Bronchial epithelial cell (primary cell): ENCODE measurements at regions not wholly inside any gene's neighbourhood (a gene's known extent, or its start where the extent isn't known, plus 50 kb on each side); places are given as distances from the start of the nearest gene placed in this dataset.
A peak's percentile ranks its signal among the peaks of the same experiment; 100 is the strongest.

ENCODE experiments used
- DNase-seq: peaks from one replicate; pipeline ENCODE4 v3.0.0-alpha.2; 2010; ENCODE audit warnings: low read depth
- FAIRE-seq: peaks from 2 replicates; lab custom pipeline; 2011; peaks lifted over from hg19 to GRCh38; lab: Jason Lieb, UNC
- H3K27me3 ChIP-seq: 2 replicates; pipeline ENCODE4 v1.5.1; 2011; ENCODE audit warnings: low read length; ENCODE audit not compliant: control insufficient read depth, insufficient read depth
- H3K36me3 ChIP-seq: 2 replicates; pipeline ENCODE4 v1.5.1; 2011; ENCODE audit warnings: low read length; ENCODE audit not compliant: control insufficient read depth, insufficient read depth
- H3K4me3 ChIP-seq: 2 replicates; pipeline ENCODE4 v1.5.1; 2011; ENCODE audit warnings: mild to moderate bottlenecking, low read depth, low read length, control low read depth
- TF ChIP-seq, protein P1 (sequence below): IDR thresholded peaks from 2 replicates; pipeline ENCODE4 v1.5.1; 2011; ENCODE audit warnings: mild to moderate bottlenecking, moderate library complexity, low read length, control low read depth, inconsistent platforms; ENCODE audit not compliant: insufficient read depth, severe bottlenecking

DNA sequence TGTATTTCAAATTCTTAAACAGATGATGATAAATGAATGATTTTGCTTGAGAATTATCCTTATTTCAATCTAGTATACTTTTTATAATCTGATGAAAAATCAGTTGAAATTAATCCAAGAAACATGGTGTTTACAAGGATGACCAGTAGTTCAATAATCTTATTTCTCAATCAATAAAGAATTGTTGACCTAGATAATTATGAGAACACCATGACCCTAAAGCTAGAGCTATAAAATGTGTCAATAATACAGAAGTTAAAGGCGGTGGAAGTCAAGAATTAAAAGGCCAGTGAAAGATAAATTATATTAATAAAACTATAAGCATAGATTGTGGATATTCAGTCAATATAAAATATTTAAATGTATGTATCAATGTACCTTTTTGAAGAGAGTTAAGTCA lies 667.4 kb upstream of the GCFC2 start:
- no peaks in the 10 kb centered on the region for H3K36me3 ChIP-seq
- H3K27me3 ChIP-seq: no peaks in the 10 kb centered on the region
- TF ChIP-seq, protein P1, sequence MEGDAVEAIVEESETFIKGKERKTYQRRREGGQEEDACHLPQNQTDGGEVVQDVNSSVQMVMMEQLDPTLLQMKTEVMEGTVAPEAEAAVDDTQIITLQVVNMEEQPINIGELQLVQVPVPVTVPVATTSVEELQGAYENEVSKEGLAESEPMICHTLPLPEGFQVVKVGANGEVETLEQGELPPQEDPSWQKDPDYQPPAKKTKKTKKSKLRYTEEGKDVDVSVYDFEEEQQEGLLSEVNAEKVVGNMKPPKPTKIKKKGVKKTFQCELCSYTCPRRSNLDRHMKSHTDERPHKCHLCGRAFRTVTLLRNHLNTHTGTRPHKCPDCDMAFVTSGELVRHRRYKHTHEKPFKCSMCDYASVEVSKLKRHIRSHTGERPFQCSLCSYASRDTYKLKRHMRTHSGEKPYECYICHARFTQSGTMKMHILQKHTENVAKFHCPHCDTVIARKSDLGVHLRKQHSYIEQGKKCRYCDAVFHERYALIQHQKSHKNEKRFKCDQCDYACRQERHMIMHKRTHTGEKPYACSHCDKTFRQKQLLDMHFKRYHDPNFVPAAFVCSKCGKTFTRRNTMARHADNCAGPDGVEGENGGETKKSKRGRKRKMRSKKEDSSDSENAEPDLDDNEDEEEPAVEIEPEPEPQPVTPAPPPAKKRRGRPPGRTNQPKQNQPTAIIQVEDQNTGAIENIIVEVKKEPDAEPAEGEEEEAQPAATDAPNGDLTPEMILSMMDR: no peak
- no peak overlapping the region for H3K4me3 ChIP-seq
- DNase-seq: no peak
- FAIRE-seq: no peak

DNA sequence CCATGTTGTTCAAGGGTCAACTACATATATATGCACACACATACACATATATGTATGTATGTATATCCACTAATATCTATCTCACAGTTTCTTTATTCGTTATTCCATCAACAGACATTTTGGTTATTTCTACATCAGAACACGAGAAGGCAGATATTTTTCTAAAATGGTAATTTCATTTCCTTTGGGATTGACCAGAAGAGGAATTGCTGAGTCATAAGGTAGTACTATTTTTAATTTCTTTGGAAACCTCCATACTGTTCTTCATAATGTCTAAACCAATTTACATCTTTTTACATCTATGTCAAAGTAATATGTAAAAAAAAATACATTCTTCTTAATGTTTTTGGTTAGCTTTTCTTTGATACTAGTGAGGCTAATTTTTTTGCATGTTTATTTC lies 630.7 kb upstream of the GCFC2 start:
- H3K36me3 ChIP-seq: no peaks in the 10 kb centered on the region
- FAIRE-seq (no peak), DNase-seq (no peak)
- TF ChIP-seq, protein P1: no peak
- H3K4me3 ChIP-seq: no peak overlapping the region
- H3K27me3 ChIP-seq: no peaks in the 10 kb centered on the region

DNA sequence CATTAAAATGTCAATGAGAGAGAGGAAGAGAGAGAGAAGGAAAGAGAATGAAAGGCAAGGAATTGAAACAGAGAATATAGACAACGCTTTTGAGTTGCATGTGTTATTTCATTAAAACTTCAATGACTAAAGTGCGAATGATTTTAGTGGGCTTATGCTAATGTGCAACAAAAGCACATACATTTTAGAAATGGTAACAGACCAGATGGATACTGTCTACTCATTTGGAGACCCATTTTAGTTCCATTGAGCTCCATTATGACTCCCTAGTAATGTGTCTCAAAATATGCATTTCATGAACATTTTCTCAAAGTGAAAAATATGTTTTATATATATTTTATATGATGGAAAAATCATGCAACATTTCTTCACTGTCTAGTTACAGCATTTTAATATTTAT lies 622.2 kb upstream of the GCFC2 start:
- Histone ChIP-seq H3K36me3 (no peaks in the 10 kb centered on the region), H3K27me3 (no peaks in the 10 kb centered on the region), H3K4me3 (no peak overlapping the region)
- TF ChIP-seq, protein P1: no peak
- no peak for DNase-seq
- FAIRE-seq: no peak

DNA sequence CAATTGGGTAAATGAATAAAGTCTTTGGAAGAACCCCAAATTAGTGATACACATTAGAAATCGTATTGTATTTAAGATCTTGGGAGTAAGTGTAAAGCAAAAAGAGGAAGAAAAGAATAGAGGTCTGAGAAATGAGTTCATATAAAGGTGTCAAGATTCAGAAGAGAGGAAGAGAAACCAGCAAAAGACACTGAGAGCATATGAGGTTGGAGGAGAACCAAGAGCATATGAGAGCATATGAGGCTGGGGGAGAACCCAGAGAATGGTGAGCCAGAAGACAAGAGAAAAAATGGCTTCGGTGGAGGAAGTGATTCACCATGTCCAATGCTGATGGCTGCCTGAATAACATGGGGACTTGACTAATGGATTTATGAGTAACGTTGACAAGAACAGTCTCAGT lies 620.1 kb upstream of the GCFC2 start:
- no peak for FAIRE-seq
- H3K36me3 ChIP-seq: no peaks in the 10 kb centered on the region
- H3K27me3 ChIP-seq: no peaks in the 10 kb centered on the region
- DNase-seq: no peak
- H3K4me3 ChIP-seq: no peak overlapping the region
- TF ChIP-seq, protein P1: no peak

DNA sequence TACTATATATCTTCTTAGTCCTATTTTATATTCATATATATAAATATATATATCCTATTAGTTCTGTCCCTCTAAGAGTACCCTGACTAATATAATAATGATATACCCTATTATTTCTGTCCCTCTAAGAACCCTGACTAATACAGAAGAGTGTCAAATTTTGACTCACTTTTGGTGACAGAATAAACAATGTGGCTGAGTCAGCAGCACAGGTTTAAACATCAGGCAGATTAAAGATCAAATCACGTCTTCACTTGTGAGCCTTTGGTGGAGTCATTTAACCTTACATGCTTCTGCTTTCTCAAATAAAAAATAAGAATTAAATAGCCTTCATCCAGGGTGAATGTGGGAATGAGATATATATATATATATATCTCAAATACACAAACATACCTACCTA lies 615.9 kb upstream of the GCFC2 start:
- no peaks in the 10 kb centered on the region for H3K36me3 ChIP-seq
- TF ChIP-seq, protein P1: no peak
- H3K4me3 ChIP-seq: no peak overlapping the region
- no peaks in the 10 kb centered on the region for H3K27me3 ChIP-seq
- DNase-seq (peak; percentile 11), FAIRE-seq (no peak)

DNA sequence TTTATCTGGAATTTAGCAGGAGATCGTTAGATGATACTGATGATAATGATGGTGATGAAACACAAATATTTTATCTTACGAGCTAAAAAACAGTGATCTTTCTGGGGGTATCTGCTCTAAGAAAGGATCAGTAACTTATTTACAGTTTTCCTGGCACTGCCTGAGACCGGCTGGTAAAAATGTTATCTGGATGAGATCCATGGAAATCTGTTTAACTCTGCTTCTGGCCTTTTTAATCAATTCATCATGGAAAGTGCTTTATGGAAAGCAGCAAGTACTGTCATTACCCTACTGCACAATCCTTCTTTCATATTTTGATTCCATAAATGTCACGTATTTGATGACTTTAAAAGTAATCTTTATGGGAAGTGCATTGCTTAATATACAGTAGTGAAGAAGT lies 612.7 kb upstream of the GCFC2 start:
- TF ChIP-seq, protein P1: no peak
- DNase-seq: no peak
- no peaks in the 10 kb centered on the region for H3K36me3 ChIP-seq
- FAIRE-seq: no peak
- H3K4me3 ChIP-seq: no peak overlapping the region
- no peaks in the 10 kb centered on the region for H3K27me3 ChIP-seq
